Type B pancreatic cell (in vitro differentiated cells): ENCODE measurements at regions not wholly inside any gene's neighbourhood (a gene's known extent, or its start where the extent isn't known, plus 50 kb on each side); places are given as distances from the start of the nearest gene placed in this dataset.

Source experiments
- DNase-seq: peaks from one replicate; pipeline ENCODE4 v3.0.0; 2021; ENCODE audit warnings: mixed read lengths; ENCODE audit not compliant: unreplicated experiment; ENCODE audit errors: extremely low spot score
- H3K27ac Mint-ChIP-seq: 2 replicates; pipeline ENCODE4 v1.8.0; 2021; ENCODE audit warnings: mild to moderate bottlenecking, mixed read lengths
- H3K27me3 Mint-ChIP-seq: 2 replicates; pipeline ENCODE4 v1.8.0; 2021; ENCODE audit warnings: mixed read lengths
- H3K36me3 Mint-ChIP-seq: 2 replicates; pipeline ENCODE4 v1.8.0; 2021; ENCODE audit warnings: mixed read lengths
- H3K4me1 Mint-ChIP-seq: one replicate; pipeline ENCODE4 v1.8.0; 2021; ENCODE audit warnings: mixed read lengths; ENCODE audit not compliant: unreplicated experiment
- H3K4me3 Mint-ChIP-seq: 2 replicates; pipeline ENCODE4 v1.8.0; 2021; ENCODE audit warnings: mild to moderate bottlenecking, mixed read lengths
- H3K9me3 Mint-ChIP-seq: 2 replicates; pipeline ENCODE4 v1.8.0; 2021; ENCODE audit warnings: mixed read lengths
- CTCF ChIP-seq: fragments of 200-600 bp; sonication (generic); conservative IDR thresholded peaks from 2 replicates; pipeline ENCODE4 v1.5.0; 2021; ENCODE audit warnings: antibody characterized with exemption, mild to moderate bottlenecking

DNA sequence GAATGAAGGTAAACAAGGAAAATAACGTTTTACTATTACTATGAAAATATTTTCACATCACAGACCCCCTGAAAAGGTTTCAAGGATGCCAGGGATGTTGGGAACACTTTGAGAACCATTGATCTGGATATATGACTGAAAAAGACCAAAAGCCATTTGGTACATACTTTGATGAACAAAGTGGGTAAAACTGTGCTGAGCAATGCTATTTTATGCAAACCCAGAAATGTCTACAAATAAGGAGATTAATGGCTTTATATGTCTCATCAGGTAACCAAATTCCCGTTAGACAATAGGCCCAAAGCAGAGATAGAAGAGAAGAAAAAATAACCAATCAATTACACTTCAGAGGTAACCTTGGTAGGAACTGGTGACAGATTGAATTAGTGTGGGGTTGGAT is 101.4 kb upstream of the CNKSR3 start:
- TF ChIP-seq CTCF, result no peak
- Mint-ChIP-seq H3K27me3 (no peaks in the 10 kb centered on the region), H3K9me3 (no peaks in the 10 kb centered on the region), H3K4me3 (no peak overlapping the region), H3K4me1 (peaks cover 8% of the 10 kb centered on the region), H3K36me3 (no peaks in the 10 kb centered on the region), H3K27ac (no peak overlapping the region)
- no peak for DNase-seq

DNA sequence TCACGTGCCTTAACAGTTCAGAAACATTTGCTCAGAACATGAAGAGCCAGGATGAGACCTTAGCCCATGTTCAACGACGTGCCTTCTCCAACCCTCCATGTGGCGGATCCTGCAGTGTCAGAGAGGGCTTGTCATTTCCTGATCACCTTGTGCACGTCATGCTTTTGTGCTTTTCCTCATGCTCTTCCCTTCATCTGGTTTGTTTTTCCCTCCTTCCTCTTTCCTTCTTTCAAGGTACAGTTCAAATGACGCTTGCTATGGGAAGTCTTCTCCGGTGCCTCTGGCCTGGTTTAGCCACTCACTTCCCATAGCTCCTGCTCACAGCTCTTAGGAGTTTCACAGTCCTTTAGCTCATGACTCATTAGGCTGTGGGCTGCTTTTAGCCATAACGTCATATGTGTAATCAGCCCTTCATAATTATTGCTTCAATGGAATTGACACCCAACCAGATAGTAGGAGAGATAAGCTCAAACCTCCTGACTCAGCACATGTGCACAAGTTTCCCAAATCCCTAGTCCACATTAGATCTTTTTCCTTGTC is 102.7 kb upstream of the CNKSR3 start:
- Mint-ChIP-seq H3K36me3 (no peaks in the 10 kb centered on the region), H3K4me1 (peaks cover 8% of the 10 kb centered on the region), H3K27me3 (no peaks in the 10 kb centered on the region), H3K4me3 (no peak overlapping the region), H3K9me3 (no peaks in the 10 kb centered on the region), H3K27ac (no peak overlapping the region)
- no peak for DNase-seq
- no peak for TF ChIP-seq CTCF

DNA sequence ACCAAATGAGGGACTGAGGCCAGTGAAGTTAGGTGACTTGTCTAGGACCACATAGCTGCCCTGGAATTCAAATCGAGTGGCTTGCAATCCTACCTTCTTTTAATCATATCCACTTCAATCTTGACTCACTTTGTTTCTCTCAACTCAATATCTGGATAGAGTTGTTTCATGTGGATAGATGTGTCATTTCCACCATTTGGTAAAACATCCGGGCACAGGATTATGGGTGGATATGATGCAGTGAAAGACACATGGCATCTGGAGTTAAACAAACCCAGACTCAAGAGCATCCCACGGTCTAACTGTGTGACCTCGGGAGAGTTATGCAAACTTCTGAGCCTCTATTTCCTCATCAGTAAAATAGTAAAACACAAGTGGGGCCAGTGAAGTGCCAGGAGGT is 103.6 kb upstream of the CNKSR3 start:
- TF ChIP-seq CTCF, result no peak
- Mint-ChIP-seq H3K9me3 (no peaks in the 10 kb centered on the region), H3K4me3 (no peak overlapping the region), H3K27ac (no peak overlapping the region), H3K36me3 (no peaks in the 10 kb centered on the region), H3K4me1 (peaks cover 8% of the 10 kb centered on the region), H3K27me3 (no peaks in the 10 kb centered on the region)
- DNase-seq, result no peak

DNA sequence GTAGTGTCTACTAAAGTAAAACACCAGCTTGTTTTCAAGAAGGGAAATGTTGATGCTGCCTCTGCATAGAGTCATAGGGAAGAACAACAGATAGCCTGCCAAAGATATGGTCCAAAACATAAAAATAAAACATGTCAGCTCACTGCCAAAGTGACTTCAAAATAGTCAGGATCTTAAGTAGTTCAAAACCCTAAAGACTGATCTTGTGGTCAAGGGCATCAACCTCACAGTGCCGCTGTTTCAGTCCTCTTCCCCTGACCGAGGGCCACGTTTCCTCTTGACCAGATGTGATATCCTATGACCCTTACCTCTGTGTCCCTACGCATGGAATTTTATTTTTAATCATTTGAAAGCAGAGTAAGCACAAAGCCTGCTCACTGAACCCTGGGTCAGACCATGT is 104.2 kb upstream of the CNKSR3 start:
- H3K36me3 Mint-ChIP-seq, result no peaks in the 10 kb centered on the region
- no peak overlapping the region for H3K4me3 Mint-ChIP-seq
- DNase-seq, result no peak
- H3K4me1 Mint-ChIP-seq, result peaks cover 13% of the 10 kb centered on the region
- no peak for TF ChIP-seq CTCF
- H3K27me3 Mint-ChIP-seq, result no peaks in the 10 kb centered on the region
- no peaks in the 10 kb centered on the region for H3K9me3 Mint-ChIP-seq
- no peak overlapping the region for H3K27ac Mint-ChIP-seq

- no peaks in the 10 kb centered on the region for H3K27me3 Mint-ChIP-seq
These were observed 105.1 kb upstream of the CNKSR3 start for GRCh38 chr6:154615483-154616025.

More at GRCh38 chr6:154615483-154616025, 105.1 kb upstream of the CNKSR3 start:
- H3K36me3 Mint-ChIP-seq, result no peaks in the 10 kb centered on the region
- TF ChIP-seq CTCF, result no peak
- H3K9me3 Mint-ChIP-seq, result no peaks in the 10 kb centered on the region
- no peak for DNase-seq
- no peak overlapping the region for H3K27ac Mint-ChIP-seq
- H3K4me3 Mint-ChIP-seq, result no peak overlapping the region
- H3K4me1 Mint-ChIP-seq, result peaks cover 8% of the 10 kb centered on the region
